ENCODE measurements at regions not wholly inside any gene's neighbourhood (a gene's known extent, or its start where the extent isn't known, plus 50 kb on each side); places are given as distances from the start of the nearest gene placed in this dataset.
A peak's percentile ranks its signal among the peaks of the same experiment; 100 is the strongest.

DNA sequence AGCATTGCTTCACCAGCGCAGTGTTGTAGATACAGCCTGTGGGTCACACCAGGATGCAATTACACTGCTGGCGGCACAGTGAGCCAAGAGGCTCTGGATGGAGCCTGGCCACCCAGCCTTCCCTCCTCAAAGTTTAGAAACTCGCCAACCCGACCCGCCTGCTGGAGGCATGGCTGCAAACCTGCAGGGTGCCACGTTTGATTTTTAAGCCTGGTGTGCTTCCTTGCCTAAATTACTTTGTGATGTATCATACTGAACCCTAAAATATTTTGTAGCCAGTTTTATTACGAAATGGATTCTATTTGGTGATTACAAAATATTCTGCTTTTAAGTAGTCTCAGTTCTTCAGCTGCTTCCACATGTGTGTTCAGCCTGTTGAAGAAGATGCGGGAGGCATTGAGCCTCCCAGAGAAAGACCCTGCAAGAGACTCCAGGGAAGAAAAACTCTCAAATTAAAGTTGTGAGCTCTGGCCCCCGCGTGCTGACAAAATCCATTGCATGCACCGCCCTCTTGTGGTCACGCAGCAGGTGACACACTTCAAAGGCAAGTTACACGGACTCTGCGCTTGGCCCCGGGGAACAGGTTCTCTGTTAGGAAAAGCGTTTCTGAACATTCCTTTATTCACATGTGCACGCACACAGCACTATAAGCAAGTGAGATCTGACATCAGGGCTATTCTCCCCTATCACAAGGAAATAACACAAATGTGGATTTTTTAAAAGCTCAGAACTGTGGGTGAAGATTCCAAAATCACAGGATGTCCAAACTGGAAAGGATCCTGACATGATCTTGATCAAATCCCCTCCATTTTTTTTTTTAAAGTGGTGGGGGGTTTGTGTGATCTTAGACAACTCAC is 63.0 kb upstream of the TWIST2 start:
- 3 to 4% methylated on average over 17 of the region's 17 CpGs for WGBS, 2 experiments (ENCODE audit: low coverage in 1 of 2, low lambda C conversion rate in 2 of 2, missing lambda C conversion rate in 2 of 2)
- H3K27me3 ChIP-seq (replicated peaks; ENCODE audit: insufficient read depth): no peaks in the 10 kb centered on the region

GRCh38 chr2:238785528-238785860 is 62.4 kb upstream of the TWIST2 start:
- Histone ChIP-seq H3K9ac (peak overlapping the region; percentile 97), H3K79me2 (ENCODE audit: insufficient read depth) (peaks cover 61% of the 10 kb centered on the region), H3K9me3 (ENCODE audit: low read depth) (no peaks in the 10 kb centered on the region), H3K4me3 (peak overlapping the region; percentile 81), H3K4me1 (ENCODE audit: insufficient read depth) (peaks cover 53% of the 10 kb centered on the region), H2AFZ (no peak overlapping the region), H3K4me2 (ENCODE audit: unreplicated experiment) (peak overlapping the region; percentile 100), H3F3A (ENCODE audit: insufficient read depth) (peaks cover 44% of the 10 kb centered on the region), H4K20me1 (ENCODE audit: insufficient read depth) (no peaks in the 10 kb centered on the region), H3K9me2 (ENCODE audit: insufficient read depth) (no peaks in the 10 kb centered on the region), H3K27me3 (replicated peaks; ENCODE audit: insufficient read depth) (no peaks in the 10 kb centered on the region), H3K27ac (peak overlapping the region; percentile 96), H3K36me3 (ENCODE audit: low read depth) (no peaks in the 10 kb centered on the region)
- peak; percentile 45 for DNase-seq
- in situ Hi-C loops (cut with MboI): loop anchor here (10.0 kb wide), 2 partner anchors 101 to 281 kb away; no protein-coding TSS in a partner anchor
- 56 to 57% methylated on average over 9 of the region's 9 CpGs for WGBS, 2 experiments (ENCODE audit: low coverage in 1 of 2, low lambda C conversion rate in 2 of 2, missing lambda C conversion rate in 2 of 2)
- TF ChIP-seq EZH2 (IDR thresholded peaks at IDR 0.05; ENCODE audit: insufficient read depth, poor library complexity, severe bottlenecking) (no peak), EZH2phosphoT487 (IDR thresholded peaks at IDR 0.05; ENCODE audit: insufficient read depth, low read depth) (no peak)

More for the DNA sequence above, 63.0 kb upstream of the TWIST2 start:
- Histone ChIP-seq H3K4me3 (peak overlapping the region; percentile 81), H2AFZ (peak overlapping the region; percentile 19; the same call in 1 of the 2 replicates), H4K20me1 (ENCODE audit: insufficient read depth) (no peaks in the 10 kb centered on the region), H3K4me1 (ENCODE audit: insufficient read depth) (peaks cover 50% of the 10 kb centered on the region), H3K9ac (peak overlapping the region; percentile 97), H3K9me3 (ENCODE audit: low read depth) (no peaks in the 10 kb centered on the region), H3K4me2 (ENCODE audit: unreplicated experiment) (peak overlapping the region; percentile 100), H3K9me2 (ENCODE audit: insufficient read depth) (no peaks in the 10 kb centered on the region), H3K79me2 (ENCODE audit: insufficient read depth) (peaks cover 55% of the 10 kb centered on the region), H3F3A (ENCODE audit: insufficient read depth) (peaks cover 38% of the 10 kb centered on the region), H3K27ac (peak overlapping the region; percentile 96), H3K36me3 (ENCODE audit: low read depth) (no peaks in the 10 kb centered on the region)
- DNase-seq: peak; percentile 93
- in situ Hi-C loops (cut with MboI): loop anchor here (10.0 kb wide), 2 partner anchors 100 to 280 kb away; no protein-coding TSS in a partner anchor
- no peak for TF ChIP-seq EZH2 (IDR thresholded peaks at IDR 0.05; ENCODE audit: insufficient read depth, poor library complexity, severe bottlenecking)
- no peak for TF ChIP-seq EZH2phosphoT487 (IDR thresholded peaks at IDR 0.05; ENCODE audit: insufficient read depth, low read depth)

DNA sequence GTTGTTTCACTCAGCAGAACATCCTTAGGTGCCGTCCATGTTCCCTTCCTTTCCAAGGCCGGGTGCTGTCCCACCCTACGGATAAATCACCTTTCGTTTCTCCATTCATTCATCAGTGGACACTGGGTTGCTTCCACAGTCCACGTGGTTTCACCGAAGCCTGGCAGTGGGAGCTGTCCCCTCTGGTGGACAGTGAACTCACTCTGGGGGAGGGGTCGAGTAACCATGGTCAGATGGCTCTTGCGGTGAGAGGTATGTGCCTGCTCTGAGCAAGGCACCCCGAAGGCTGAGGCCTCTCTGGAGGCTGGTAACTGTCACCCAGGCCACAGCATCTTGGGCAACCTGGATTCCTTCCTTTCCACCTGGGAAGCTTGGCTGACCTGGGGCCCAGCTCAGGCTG is 61.5 kb upstream of the TWIST2 start:
- peak; percentile 83 for DNase-seq
- peak overlapping the region; percentile 81 for H3K4me3 ChIP-seq
- in situ Hi-C loops (cut with MboI): loop anchor here (10.0 kb wide), 2 partner anchors 102 to 282 kb away; no protein-coding TSS in a partner anchor
- H3K36me3 ChIP-seq (ENCODE audit: low read depth): no peaks in the 10 kb centered on the region
- H3K4me1 ChIP-seq (ENCODE audit: insufficient read depth): peaks cover 61% of the 10 kb centered on the region
- no peaks in the 10 kb centered on the region for H3K9me2 ChIP-seq (ENCODE audit: insufficient read depth)
- peak overlapping the region; percentile 96 for H3K27ac ChIP-seq
- H3K79me2 ChIP-seq (ENCODE audit: insufficient read depth): peaks cover 68% of the 10 kb centered on the region
- no peaks in the 10 kb centered on the region for H4K20me1 ChIP-seq (ENCODE audit: insufficient read depth)
- TF ChIP-seq EZH2 (IDR thresholded peaks at IDR 0.05; ENCODE audit: insufficient read depth, poor library complexity, severe bottlenecking) (no peak), EZH2phosphoT487 (IDR thresholded peaks at IDR 0.05; ENCODE audit: insufficient read depth, low read depth) (no peak)
- 1 to 3% methylated on average over 9 of the region's 9 CpGs for WGBS, 2 experiments (ENCODE audit: low coverage in 1 of 2, low lambda C conversion rate in 2 of 2, missing lambda C conversion rate in 2 of 2)
- peak overlapping the region; percentile 74 for H2AFZ ChIP-seq
- H3K9me3 ChIP-seq (ENCODE audit: low read depth): no peaks in the 10 kb centered on the region
- H3F3A ChIP-seq (ENCODE audit: insufficient read depth): peaks cover 50% of the 10 kb centered on the region
- H3K9ac ChIP-seq: peak overlapping the region; percentile 97
- peak overlapping the region; percentile 100 for H3K4me2 ChIP-seq (ENCODE audit: unreplicated experiment)
- H3K27me3 ChIP-seq (replicated peaks; ENCODE audit: insufficient read depth): no peaks in the 10 kb centered on the region

GRCh38 chr2:238786792-238787490 is 60.9 kb upstream of the TWIST2 start:
- H3K9ac ChIP-seq: peak overlapping the region; percentile 97
- H3K4me3 ChIP-seq: peak overlapping the region; percentile 81
- H3K9me2 ChIP-seq (ENCODE audit: insufficient read depth): no peaks in the 10 kb centered on the region
- peak overlapping the region; percentile 96 for H3K27ac ChIP-seq
- no peaks in the 10 kb centered on the region for H3K36me3 ChIP-seq (ENCODE audit: low read depth)
- DNase-seq: peak; percentile 83
- H3K27me3 ChIP-seq (replicated peaks; ENCODE audit: insufficient read depth): no peaks in the 10 kb centered on the region
- H3K4me1 ChIP-seq (ENCODE audit: insufficient read depth): peaks cover 64% of the 10 kb centered on the region
- H3K9me3 ChIP-seq (ENCODE audit: low read depth): no peaks in the 10 kb centered on the region
- peak overlapping the region; percentile 74 for H2AFZ ChIP-seq
- H3K4me2 ChIP-seq (ENCODE audit: unreplicated experiment): peak overlapping the region; percentile 100
- TF ChIP-seq EZH2 (IDR thresholded peaks at IDR 0.05; ENCODE audit: insufficient read depth, poor library complexity, severe bottlenecking) (no peak), EZH2phosphoT487 (IDR thresholded peaks at IDR 0.05; ENCODE audit: insufficient read depth, low read depth) (0 out of 2 replicates have a peak, but pooled peaks have one; percentile 10)
- peaks cover 71% of the 10 kb centered on the region for H3K79me2 ChIP-seq (ENCODE audit: insufficient read depth)
- peaks cover 51% of the 10 kb centered on the region for H3F3A ChIP-seq (ENCODE audit: insufficient read depth)
- in situ Hi-C loops (cut with MboI): loop anchor here (10.0 kb wide), 2 partner anchors 102 to 282 kb away; no protein-coding TSS in a partner anchor
- H4K20me1 ChIP-seq (ENCODE audit: insufficient read depth): no peaks in the 10 kb centered on the region
- WGBS, 2 experiments (ENCODE audit: low coverage in 1 of 2, low lambda C conversion rate in 2 of 2, missing lambda C conversion rate in 2 of 2): 1 to 3% methylated on average over 29 of the region's 29 CpGs

All from GM23248 (cell line).